GM21360 (cell line): ENCODE measurements at regions not wholly inside any gene's neighbourhood (a gene's known extent, or its start where the extent isn't known, plus 50 kb on each side); places are given as distances from the start of the nearest gene placed in this dataset.
A peak's percentile ranks its signal among the peaks of the same experiment; 100 is the strongest.

Source experiments
- ATAC-seq: cut with Tn5 transposase; IDR thresholded peaks from one replicate; pipeline ENCODE4 v1.9.1; 2021; ENCODE audit warnings: mild to moderate bottlenecking, moderate library complexity; ENCODE audit not compliant: unreplicated experiment

- ATAC-seq = no peak
These were observed 54.2 kb downstream of the S1PR1 start for GRCh38 chr1:101290922-101291561.

DNA sequence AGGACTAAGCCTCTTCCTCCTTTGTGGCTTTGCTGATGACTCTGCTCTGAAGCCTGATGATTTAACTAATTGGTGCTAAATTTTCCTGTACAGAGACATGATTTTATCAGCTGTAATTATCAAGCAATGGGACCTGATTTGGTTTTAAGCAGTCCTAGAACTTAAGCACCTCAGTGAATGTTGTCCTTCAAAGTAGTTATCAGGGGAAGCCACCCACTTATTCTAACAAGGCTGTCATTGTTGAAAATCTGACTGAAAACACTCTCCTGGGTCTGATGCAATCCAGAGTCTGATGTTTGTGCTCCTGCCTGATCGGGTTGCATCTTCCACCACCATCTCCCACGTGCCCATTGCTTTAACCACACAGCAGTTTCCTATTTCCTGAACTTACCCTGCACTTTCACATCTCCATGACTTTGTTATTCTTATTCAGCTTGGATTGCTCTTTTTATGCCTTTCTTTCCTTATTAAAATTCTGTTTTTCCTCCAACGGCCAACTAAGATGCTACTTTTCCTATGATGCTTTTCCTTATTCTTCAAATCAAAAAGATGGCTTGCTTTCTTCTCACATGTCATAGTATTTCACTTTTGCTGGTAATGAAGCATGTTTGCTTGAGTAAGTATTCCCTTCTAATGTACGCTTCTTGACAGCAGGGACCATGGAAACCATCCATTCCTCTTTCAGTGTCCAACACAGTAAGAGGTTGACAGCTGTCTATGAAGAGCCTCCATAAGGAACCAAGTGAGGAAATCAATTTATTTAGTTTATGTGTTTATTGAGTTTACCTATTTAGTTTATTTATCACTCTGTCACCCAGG is 55.0 kb downstream of the S1PR1 start:
- ATAC-seq = peak; percentile 35

GRCh38 chr1:101293461-101294051 is 56.7 kb downstream of the S1PR1 start:
- ATAC-seq = peak; percentile 64

GRCh38 chr1:101295209-101295608 is 58.4 kb downstream of the S1PR1 start:
- ATAC-seq = no peak

DNA sequence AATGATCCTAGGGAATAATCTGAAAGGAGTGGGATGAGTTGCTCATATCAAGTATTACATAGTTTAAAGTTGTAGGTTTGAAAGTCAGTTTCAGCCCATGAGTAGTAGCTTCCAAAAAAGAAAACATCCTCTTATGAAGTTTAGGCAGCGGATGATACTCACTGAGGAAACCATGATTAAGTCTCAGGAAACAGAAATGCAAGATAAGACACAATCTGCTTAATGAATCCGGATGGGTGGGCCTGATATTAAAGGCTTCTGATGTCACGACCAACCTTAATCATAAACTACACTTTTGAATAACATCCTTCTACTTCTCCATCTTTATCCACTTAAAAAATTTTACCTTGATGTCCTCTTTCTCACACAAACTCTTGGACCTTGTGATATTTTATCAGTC is 61.8 kb downstream of the S1PR1 start:
- no peak for ATAC-seq

DNA sequence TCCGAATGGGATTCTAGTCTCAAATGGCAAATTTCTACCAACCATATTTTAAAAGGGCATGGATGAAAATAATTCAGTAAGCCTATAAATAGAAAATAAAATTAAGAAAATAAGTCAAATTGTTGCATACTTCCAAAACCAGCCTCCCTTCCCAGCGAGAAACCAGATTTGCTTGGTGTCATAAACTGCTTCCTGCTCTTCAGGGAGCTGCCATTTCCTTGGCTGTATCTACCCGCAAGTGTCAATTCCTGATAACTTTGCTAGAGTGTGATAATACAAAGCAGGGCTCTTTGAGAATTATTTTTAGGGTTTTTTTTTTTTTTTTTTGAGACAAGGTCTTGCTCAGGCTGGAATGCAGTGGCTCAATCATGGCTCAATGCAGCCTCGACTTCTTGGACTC is 62.3 kb downstream of the S1PR1 start:
- no peak for ATAC-seq

GRCh38 chr1:101299710-101300109 is 62.9 kb downstream of the S1PR1 start:
- ATAC-seq = no peak

- ATAC-seq = no peak
These were observed 64.1 kb downstream of the S1PR1 start for GRCh38 chr1:101300916-101301315.

GRCh38 chr1:101301446-101302057 is 64.7 kb downstream of the S1PR1 start:
- no peak for ATAC-seq

DNA sequence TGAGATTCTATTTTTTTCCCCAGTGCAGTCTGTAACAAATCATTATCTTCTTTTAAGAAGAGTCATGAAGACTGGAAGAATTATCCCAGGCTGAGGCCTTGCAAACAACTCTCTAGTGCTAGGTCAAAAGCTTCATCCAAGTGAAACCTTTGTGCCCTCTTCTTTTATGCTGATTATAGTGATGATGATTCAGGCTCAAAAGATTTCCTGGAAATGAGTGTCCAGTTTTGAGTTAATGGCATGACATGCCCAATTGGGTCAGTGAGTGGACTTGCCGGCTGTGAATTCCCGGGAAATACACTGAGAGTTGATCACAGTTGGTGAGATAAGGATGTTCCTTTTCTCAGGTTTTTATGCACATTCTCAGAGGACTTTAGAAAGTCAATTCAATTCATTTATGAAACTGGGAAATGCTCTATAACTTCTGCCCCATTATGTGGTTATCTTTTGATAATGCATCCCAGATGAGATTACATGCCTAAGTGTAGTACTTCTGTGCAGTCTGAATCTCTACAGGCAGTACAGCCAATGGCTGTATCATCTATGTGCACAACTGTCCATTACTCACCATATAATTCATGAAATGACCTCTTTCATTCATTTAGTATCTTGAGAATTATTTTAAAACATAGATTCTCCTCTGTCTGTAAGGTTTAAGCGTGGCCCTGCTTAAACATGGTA is 66.2 kb downstream of the S1PR1 start:
- ATAC-seq = no peak

- no peak for ATAC-seq
These were observed 71.3 kb downstream of the S1PR1 start for GRCh38 chr1:101307985-101308689.

DNA sequence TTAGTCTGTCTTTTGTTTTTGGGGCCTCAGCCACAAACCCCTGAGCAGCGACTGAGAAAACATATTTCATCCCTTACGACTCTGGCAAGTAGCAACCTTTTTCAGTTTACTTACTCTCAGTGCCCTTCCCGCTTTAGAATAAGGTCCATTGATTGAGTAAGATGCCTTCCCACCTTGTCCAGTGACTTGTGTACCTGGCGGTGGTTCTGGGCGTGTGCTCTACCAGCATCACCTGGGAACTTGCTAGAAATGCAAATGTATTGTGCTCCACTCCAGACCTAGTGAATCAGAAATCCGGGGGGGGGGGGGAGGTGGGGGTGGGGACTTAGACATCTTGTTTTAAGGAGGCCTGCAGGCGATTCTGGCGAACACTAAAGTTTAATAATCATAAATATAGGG is 72.1 kb downstream of the S1PR1 start:
- no peak for ATAC-seq

DNA sequence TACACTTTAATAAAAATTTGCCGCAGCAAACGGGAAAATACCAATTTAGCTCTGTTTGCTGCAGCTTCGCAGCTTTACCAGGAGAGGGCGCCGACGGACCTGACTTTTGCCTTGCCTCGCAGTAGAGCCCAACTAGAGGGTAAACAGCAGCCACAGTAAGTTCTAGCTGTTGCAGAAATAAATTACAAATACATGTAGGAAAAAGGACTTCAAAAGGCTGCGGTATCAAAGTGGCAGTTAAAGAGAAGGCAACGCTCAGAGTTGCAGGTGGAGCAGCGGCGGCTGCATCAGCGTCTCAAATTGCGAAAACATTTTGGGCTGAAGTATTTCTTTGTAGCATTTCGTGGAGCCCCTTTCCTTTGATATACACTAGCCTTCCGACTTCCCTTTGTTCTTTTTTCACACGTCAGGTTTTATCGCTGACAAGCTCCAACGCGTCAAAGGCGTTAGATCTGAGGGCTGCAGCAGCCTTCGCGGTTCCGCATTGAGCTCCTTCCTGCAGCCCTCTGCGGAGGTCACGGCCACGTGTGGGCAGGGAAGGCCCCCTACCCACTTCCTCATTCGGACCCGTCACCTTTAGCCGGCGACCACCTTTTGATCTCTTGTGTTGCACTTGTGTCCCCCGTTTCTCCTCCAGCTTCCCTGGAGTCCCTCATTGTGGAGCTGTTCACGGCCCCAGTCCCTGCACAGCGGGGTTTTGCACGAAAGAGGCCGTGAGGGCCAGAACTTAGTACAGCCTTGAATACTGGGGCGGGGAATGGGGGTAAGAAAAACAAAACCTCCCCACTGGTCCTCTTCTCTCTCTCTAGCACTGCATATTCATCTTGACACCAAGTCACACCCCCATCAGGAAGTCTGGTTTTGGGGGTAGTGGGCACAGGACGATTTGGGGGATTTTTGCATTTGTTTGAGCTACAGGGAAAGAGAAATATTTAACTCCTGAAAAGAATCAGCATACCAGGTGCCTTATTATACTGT is 72.8 kb downstream of the S1PR1 start:
- peak; percentile 43 for ATAC-seq

DNA sequence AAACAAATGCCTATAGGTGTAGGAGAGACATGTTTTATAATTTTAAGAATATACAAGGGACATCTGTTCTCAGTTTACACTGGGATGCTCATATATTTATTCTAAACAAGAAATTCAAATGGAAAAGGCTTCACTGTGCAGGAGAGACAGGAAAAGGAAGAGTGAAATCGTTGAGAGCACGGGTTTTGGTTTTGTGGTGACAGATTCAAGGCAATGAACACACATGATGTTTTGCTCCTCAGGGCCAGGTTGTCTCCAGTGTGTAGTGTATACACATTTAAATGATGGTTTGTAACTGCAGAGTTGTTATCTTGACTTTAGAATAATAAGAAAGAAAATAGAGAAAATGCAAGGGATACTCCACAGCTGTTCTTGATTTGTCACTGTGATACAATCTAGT is 73.7 kb downstream of the S1PR1 start:
- no peak for ATAC-seq

DNA sequence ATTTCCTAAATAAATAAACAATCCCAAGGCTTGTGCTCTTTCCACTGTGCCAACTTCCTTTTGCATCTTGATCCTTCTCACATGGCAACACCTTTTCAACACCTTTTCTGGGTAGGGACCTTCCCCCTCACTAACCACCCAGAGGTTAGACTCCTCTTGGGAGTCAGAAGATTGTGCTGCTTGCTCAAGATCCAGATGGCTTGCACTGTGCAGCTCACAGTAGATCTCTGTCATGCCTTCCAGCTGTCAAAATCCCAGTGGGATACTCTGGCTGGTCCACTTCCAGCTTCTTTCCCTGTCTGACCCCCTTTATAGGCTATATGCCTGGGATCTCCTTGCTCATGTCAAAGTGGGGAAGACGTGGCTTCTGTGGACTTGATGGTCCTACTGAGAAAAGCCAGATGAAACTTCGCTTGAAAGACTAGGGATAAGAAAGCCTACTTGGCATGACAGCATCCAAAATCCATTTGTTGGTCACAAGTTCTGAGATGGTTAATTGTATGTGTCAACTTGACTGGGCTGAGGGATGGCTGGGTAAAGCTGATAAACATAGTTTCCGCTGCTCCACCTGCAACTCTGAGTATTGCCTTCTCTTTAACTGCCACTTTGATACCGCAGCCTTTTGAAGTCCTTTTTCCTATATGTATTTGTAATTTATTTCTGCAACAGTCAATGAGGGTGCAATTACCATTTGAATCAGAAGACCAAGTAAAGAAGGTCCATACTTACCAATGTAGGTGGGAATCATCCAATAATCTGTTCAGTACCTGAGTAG is 74.5 kb downstream of the S1PR1 start:
- no peak for ATAC-seq

DNA sequence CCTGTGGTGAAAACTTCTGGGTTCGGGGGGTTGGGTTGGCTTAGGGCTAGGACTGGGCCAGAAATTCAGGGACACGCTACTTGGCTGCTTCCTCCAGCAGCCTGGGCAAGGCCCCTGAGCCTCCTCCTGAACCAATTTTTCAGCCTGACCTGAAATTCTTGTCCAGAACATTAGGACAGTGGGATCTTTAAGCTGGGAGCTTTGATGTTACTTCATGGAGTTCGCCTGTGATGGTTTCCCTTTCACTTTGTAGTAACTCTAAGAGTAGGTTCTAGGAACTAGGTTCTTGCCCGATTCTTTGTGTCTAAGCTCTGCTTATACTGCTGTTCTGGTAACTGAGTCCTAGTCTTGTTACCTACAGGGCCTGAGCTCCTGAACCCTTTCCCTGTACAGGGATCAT is 75.3 kb downstream of the S1PR1 start:
- ATAC-seq = no peak

DNA sequence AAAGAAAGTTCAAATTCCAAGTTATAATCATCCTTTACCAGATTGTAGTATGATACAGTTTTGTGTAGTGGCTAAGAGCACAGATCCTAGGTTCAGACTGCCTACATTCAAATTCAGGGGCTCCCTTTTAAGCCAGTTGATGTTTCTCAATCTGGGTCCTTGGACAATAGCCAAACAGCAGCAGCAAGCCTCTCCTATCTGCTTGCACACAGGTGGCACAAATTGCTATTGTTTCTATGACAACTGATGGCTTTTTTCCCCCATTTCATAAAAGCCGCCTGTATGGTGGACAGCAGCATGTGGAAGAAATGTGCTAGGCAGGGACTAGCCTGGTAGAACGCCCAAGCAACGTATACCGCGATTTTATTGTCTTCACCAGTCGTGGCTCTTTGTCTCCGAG is 76.5 kb downstream of the S1PR1 start:
- no peak for ATAC-seq

DNA sequence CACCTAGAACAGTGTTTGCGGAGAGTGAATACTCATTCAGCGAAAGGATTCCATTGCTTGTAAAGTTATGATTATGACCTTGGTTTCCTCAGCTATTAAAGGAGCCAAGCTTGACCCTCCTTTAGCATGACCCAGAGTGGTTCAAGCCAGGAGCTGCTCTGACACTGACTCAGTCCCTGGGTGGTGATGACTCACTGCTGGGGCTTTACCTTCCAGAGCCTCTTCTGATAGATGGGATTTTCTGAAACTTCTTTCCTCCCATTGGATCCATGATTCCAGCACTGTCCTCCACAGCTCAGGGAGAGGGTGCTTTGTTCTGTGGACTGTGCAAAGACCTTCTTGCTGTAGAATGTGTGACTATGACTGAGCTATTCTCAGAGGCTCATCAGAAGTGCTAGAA is 77.4 kb downstream of the S1PR1 start:
- ATAC-seq = no peak

DNA sequence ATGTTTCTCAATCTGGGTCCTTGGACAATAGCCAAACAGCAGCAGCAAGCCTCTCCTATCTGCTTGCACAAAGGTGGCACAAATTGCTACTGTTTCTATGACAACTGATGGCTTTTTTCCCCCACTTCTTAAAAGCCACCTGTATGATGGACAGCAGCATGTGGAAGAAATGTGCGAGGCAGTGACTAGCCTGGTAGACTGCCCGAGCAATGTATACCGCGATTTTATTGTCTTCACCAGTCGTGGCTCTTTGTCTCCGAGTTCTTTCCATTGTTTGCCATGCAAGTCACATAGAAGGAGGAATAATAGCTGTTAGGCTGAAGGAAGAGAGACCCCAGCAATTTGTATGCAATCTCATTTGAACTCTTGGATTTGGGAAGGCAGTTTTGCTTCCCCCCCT is 79.4 kb downstream of the S1PR1 start:
- ATAC-seq = no peak
